ENCODE measurements at regions not wholly inside any gene's neighbourhood (a gene's known extent, or its start where the extent isn't known, plus 50 kb on each side); places are given as distances from the start of the nearest gene placed in this dataset.

DNA sequence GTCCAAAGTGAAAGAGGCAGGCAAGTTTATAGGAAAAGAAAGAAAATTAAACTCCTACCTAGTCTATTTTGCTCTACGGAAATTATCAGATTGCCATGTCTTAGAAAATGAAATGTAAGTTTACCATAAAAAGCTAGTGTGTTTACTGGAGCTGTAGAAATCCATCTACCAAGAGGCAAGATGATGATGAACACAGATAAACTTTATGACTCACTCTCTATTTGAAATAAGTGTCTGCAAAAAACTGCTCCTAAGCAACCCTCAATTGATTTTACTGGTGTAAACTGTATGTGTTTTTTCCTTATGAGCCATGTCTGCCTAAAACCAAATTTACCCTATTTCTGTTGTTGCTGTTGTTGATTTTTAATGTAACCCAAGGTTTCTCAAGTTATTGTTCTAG lies 73.8 kb upstream of the TMEM106B start:
- Mint-ChIP-seq H3K9me3 (peaks cover 3% of the 10 kb centered on the region), H3K27me3 (ENCODE audit: low read depth) (no peaks in the 10 kb centered on the region), H3K27ac (ENCODE audit: unreplicated experiment) (no peak overlapping the region), H3K36me3 (ENCODE audit: low read depth) (no peaks in the 10 kb centered on the region), H3K4me3 (no peak overlapping the region), H3K4me1 (no peaks in the 10 kb centered on the region)
- DNase-seq (ENCODE audit: low read depth, low spot score), result no peak
- no peak for TF ChIP-seq CTCF (conservative IDR thresholded peaks at IDR 0.05)

- no peaks in the 10 kb centered on the region for H3K4me1 Mint-ChIP-seq
- no peaks in the 10 kb centered on the region for H3K36me3 Mint-ChIP-seq (ENCODE audit: low read depth)
- no peaks in the 10 kb centered on the region for H3K27me3 Mint-ChIP-seq (ENCODE audit: low read depth)
- no peak for DNase-seq (ENCODE audit: low read depth, low spot score)
- no peak overlapping the region for H3K27ac Mint-ChIP-seq (ENCODE audit: unreplicated experiment)
- H3K4me3 Mint-ChIP-seq, result no peak overlapping the region
- no peaks in the 10 kb centered on the region for H3K9me3 Mint-ChIP-seq
- TF ChIP-seq CTCF (conservative IDR thresholded peaks at IDR 0.05), result no peak
Measured at GRCh38 chr7:12138421-12138820, 72.7 kb upstream of the TMEM106B start.

DNA sequence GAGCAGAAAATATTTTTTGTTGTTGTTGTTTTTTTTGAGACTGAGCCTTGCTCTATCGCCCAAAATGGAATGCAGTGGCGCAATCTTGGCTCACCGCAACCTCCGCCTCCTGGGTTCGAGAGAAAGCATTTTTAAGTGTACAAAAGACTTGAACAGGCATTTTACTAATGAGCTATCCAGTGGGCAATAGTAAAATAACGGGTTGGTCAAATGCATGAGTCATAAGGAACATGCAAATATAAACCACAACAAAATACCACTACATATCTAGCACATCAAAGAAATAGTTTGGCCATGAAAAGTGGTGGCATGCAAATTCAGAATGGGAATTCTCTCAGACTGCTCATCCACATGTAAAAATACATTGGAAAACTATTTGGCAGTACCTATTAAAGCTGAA lies 71.7 kb upstream of the TMEM106B start:
- Mint-ChIP-seq H3K4me3 (no peak overlapping the region), H3K9me3 (no peaks in the 10 kb centered on the region), H3K27ac (ENCODE audit: unreplicated experiment) (no peak overlapping the region), H3K36me3 (ENCODE audit: low read depth) (no peaks in the 10 kb centered on the region), H3K4me1 (no peaks in the 10 kb centered on the region), H3K27me3 (ENCODE audit: low read depth) (no peaks in the 10 kb centered on the region)
- TF ChIP-seq CTCF (conservative IDR thresholded peaks at IDR 0.05), result no peak
- no peak for DNase-seq (ENCODE audit: low read depth, low spot score)

- H3K27me3 Mint-ChIP-seq (ENCODE audit: low read depth), result no peaks in the 10 kb centered on the region
- no peaks in the 10 kb centered on the region for H3K9me3 Mint-ChIP-seq
- no peak for DNase-seq (ENCODE audit: low read depth, low spot score)
- H3K36me3 Mint-ChIP-seq (ENCODE audit: low read depth), result no peaks in the 10 kb centered on the region
- H3K27ac Mint-ChIP-seq (ENCODE audit: unreplicated experiment), result no peak overlapping the region
- peaks cover 14% of the 10 kb centered on the region for H3K4me1 Mint-ChIP-seq
- no peak overlapping the region for H3K4me3 Mint-ChIP-seq
- no peak for TF ChIP-seq CTCF (conservative IDR thresholded peaks at IDR 0.05)
Measured at GRCh38 chr7:12146813-12147212, 64.3 kb upstream of the TMEM106B start.

- Mint-ChIP-seq H3K36me3 (ENCODE audit: low read depth) (no peaks in the 10 kb centered on the region), H3K27me3 (ENCODE audit: low read depth) (no peaks in the 10 kb centered on the region), H3K4me3 (no peak overlapping the region), H3K4me1 (peaks cover 8% of the 10 kb centered on the region), H3K27ac (ENCODE audit: unreplicated experiment) (no peak overlapping the region), H3K9me3 (no peaks in the 10 kb centered on the region)
- no peak for TF ChIP-seq CTCF (conservative IDR thresholded peaks at IDR 0.05)
- no peak for DNase-seq (ENCODE audit: low read depth, low spot score)
Measured at GRCh38 chr7:12152196-12152918, 58.7 kb upstream of the TMEM106B start.

Measured in neural crest cell (in vitro differentiated cells).